SU-DHL-6 (cell line): ENCODE measurements at regions not wholly inside any gene's neighbourhood (a gene's known extent, or its start where the extent isn't known, plus 50 kb on each side); places are given as distances from the start of the nearest gene placed in this dataset.

Experiments used
- EZH2phosphoT487 ChIP-seq: fragments of 200-600 bp; sonication (generic), shearing (Covaris generic); conservative IDR thresholded peaks from 2 replicates; pipeline ENCODE4 v1.6.1; 2018; ENCODE audit warnings: mild to moderate bottlenecking, antibody characterized with exemption, low read length, moderate library complexity, mixed read lengths
- TF ChIP-seq, protein P1 (sequence below): fragments of 200-600 bp; sonication (generic); IDR thresholded peaks from one replicate; pipeline ENCODE4 v1.5.1; 2017; ENCODE audit warnings: antibody characterized with exemption, mild to moderate bottlenecking, low read length, moderate library complexity; ENCODE audit not compliant: insufficient read depth, poor library complexity, severe bottlenecking

DNA sequence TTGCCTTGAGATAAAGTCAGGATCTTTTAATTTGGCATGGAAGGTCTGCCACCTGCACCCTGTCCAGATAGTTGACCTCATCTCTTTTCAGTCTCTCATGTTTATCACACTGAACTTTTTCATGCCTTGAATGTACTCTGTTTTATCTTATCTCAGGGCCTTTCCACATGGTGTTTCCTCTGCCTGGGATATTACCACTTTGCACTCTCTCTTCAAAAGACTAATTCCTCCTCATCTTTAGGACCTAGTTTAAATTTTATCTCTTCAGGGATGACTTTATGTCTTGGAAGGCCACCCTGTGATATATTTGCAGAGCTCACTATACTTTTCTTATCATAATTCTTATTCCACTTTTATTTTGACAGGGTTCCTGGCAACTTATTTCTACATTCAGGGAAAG, 150.0 kb downstream of the DNAJB9 start:
- TF ChIP-seq, protein P1, sequence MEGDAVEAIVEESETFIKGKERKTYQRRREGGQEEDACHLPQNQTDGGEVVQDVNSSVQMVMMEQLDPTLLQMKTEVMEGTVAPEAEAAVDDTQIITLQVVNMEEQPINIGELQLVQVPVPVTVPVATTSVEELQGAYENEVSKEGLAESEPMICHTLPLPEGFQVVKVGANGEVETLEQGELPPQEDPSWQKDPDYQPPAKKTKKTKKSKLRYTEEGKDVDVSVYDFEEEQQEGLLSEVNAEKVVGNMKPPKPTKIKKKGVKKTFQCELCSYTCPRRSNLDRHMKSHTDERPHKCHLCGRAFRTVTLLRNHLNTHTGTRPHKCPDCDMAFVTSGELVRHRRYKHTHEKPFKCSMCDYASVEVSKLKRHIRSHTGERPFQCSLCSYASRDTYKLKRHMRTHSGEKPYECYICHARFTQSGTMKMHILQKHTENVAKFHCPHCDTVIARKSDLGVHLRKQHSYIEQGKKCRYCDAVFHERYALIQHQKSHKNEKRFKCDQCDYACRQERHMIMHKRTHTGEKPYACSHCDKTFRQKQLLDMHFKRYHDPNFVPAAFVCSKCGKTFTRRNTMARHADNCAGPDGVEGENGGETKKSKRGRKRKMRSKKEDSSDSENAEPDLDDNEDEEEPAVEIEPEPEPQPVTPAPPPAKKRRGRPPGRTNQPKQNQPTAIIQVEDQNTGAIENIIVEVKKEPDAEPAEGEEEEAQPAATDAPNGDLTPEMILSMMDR = no peak
- no peak for TF ChIP-seq EZH2phosphoT487
